ENCODE measurements at regions not wholly inside any gene's neighbourhood (a gene's known extent, or its start where the extent isn't known, plus 50 kb on each side); places are given as distances from the start of the nearest gene placed in this dataset.
"Not testable (repeated sequence)": the region's sequence is repeated elsewhere in the genome, so short reads cannot be mapped to it uniquely, and the experiment has no call there.

- DNase-seq, result no peak
Observed at GRCh38 chr5:167852515-167852914, 438.9 kb upstream of the WWC1 start.

- no peak for DNase-seq
Observed at GRCh38 chr5:167853421-167853820, 438.0 kb upstream of the WWC1 start.

- no peak for DNase-seq
Observed at GRCh38 chr5:167855818-167856217, 435.6 kb upstream of the WWC1 start.

- DNase-seq, result no peak
Observed at GRCh38 chr5:167857321-167857720, 434.1 kb upstream of the WWC1 start.

GRCh38 chr5:167858186-167858855 is 433.1 kb upstream of the WWC1 start:
- not testable (repeated sequence) for DNase-seq

GRCh38 chr5:167861129-167861927 is 430.1 kb upstream of the WWC1 start:
- peak; percentile 75 for DNase-seq

- DNase-seq, result no peak
Observed at GRCh38 chr5:167861928-167862426, 429.5 kb upstream of the WWC1 start.

GRCh38 chr5:167863883-167864282 is 427.6 kb upstream of the WWC1 start:
- DNase-seq, result no peak

- DNase-seq, result no peak
Observed at GRCh38 chr5:167864801-167865200, 426.6 kb upstream of the WWC1 start.

- DNase-seq, result no peak
Observed at GRCh38 chr5:167866797-167867196, 424.6 kb upstream of the WWC1 start.

- DNase-seq, result peak; percentile 24
Observed at GRCh38 chr5:167867281-167867680, 424.2 kb upstream of the WWC1 start.

GRCh38 chr5:167869125-167869524 is 422.3 kb upstream of the WWC1 start:
- DNase-seq, result no peak

- no peak for DNase-seq
Observed at GRCh38 chr5:167870055-167870454, 421.4 kb upstream of the WWC1 start.

GRCh38 chr5:167871091-167871490 is 420.4 kb upstream of the WWC1 start:
- DNase-seq, result no peak

- peak; percentile 19 for DNase-seq
Observed at GRCh38 chr5:167872791-167873190, 418.7 kb upstream of the WWC1 start.

- no peak for DNase-seq
Observed at GRCh38 chr5:167877114-167877722, 414.2 kb upstream of the WWC1 start.

GRCh38 chr5:167877924-167878323 is 413.5 kb upstream of the WWC1 start:
- DNase-seq, result no peak

GRCh38 chr5:167880420-167880819 is 411.0 kb upstream of the WWC1 start:
- DNase-seq, result no peak

GRCh38 chr5:167881041-167881440 is 410.4 kb upstream of the WWC1 start:
- no peak for DNase-seq

- DNase-seq, result no peak
Observed at GRCh38 chr5:167886196-167886595, 405.2 kb upstream of the WWC1 start.

- DNase-seq, result no peak
Observed at GRCh38 chr5:167888393-167888792, 403.1 kb upstream of the WWC1 start.

GRCh38 chr5:167889276-167889675 is 402.2 kb upstream of the WWC1 start:
- DNase-seq, result no peak

- no peak for DNase-seq
Observed at GRCh38 chr5:167892352-167893115, 398.9 kb upstream of the WWC1 start.
